ENCODE measurements at regions not wholly inside any gene's neighbourhood (a gene's known extent, or its start where the extent isn't known, plus 50 kb on each side); places are given as distances from the start of the nearest gene placed in this dataset.

GRCh38 chr4:182126603-182127002, 116.6 kb upstream of the TENM3 start:
- DNase-seq, result no peak

- no peak for DNase-seq
These were observed 110.2 kb upstream of the TENM3 start for GRCh38 chr4:182133033-182133432.

GRCh38 chr4:182134261-182134660, 108.9 kb upstream of the TENM3 start:
- no peak for DNase-seq

- no peak for DNase-seq
These were observed 107.0 kb upstream of the TENM3 start for GRCh38 chr4:182136201-182136600.

- no peak for DNase-seq
These were observed 105.9 kb upstream of the TENM3 start for GRCh38 chr4:182137343-182137742.

- DNase-seq, result no peak
These were observed 103.7 kb upstream of the TENM3 start for GRCh38 chr4:182139491-182139890.

- no peak for DNase-seq
These were observed 102.7 kb upstream of the TENM3 start for GRCh38 chr4:182140547-182140946.

GRCh38 chr4:182141061-182141460, 102.1 kb upstream of the TENM3 start:
- no peak for DNase-seq

GRCh38 chr4:182142176-182143085, 100.8 kb upstream of the TENM3 start:
- DNase-seq, result no peak

GRCh38 chr4:182143086-182143821, 99.9 kb upstream of the TENM3 start:
- no peak for DNase-seq

GRCh38 chr4:182143822-182144625, 99.2 kb upstream of the TENM3 start:
- DNase-seq, result peak; percentile 35

- DNase-seq, result no peak
These were observed 98.4 kb upstream of the TENM3 start for GRCh38 chr4:182144626-182145333.

GRCh38 chr4:182145334-182145905, 97.8 kb upstream of the TENM3 start:
- DNase-seq, result no peak

GRCh38 chr4:182147391-182147790, 95.8 kb upstream of the TENM3 start:
- no peak for DNase-seq

- DNase-seq, result no peak
These were observed 92.6 kb upstream of the TENM3 start for GRCh38 chr4:182150645-182151044.

GRCh38 chr4:182155806-182156205, 87.4 kb upstream of the TENM3 start:
- DNase-seq, result no peak

GRCh38 chr4:182163180-182163579, 80.0 kb upstream of the TENM3 start:
- DNase-seq, result no peak

GRCh38 chr4:182169572-182169971, 73.6 kb upstream of the TENM3 start:
- DNase-seq, result no peak

GRCh38 chr4:182169987-182170386, 73.2 kb upstream of the TENM3 start:
- DNase-seq, result no peak

GRCh38 chr4:182170417-182170935, 72.7 kb upstream of the TENM3 start:
- no peak for DNase-seq

- DNase-seq, result no peak
These were observed 68.2 kb upstream of the TENM3 start for GRCh38 chr4:182174979-182175378.

Measured in DMS79 (cell line).